ENCODE measurements at regions not wholly inside any gene's neighbourhood (a gene's known extent, or its start where the extent isn't known, plus 50 kb on each side); places are given as distances from the start of the nearest gene placed in this dataset.

- Histone ChIP-seq H3K27me3 (no peaks in the 10 kb centered on the region), H3K27ac (no peak overlapping the region), H3K4me1 (no peaks in the 10 kb centered on the region), H3K4me3 (no peak overlapping the region), H3K9me3 (no peaks in the 10 kb centered on the region), H3K36me3 (replicated peaks in 1 of 2; ENCODE audit: insufficient read depth in 1 of 2, low read depth in 2 of 2) (no peaks in the 10 kb centered on the region)
- intact Hi-C loops (cut with DNase I): no loop called here
- WGBS, 2 donors: 61 to 68% methylated on average over 3 of the region's 3 CpGs
- ATAC-seq (no peak), DNase-seq (no peak)
- TF ChIP-seq, protein P1, sequence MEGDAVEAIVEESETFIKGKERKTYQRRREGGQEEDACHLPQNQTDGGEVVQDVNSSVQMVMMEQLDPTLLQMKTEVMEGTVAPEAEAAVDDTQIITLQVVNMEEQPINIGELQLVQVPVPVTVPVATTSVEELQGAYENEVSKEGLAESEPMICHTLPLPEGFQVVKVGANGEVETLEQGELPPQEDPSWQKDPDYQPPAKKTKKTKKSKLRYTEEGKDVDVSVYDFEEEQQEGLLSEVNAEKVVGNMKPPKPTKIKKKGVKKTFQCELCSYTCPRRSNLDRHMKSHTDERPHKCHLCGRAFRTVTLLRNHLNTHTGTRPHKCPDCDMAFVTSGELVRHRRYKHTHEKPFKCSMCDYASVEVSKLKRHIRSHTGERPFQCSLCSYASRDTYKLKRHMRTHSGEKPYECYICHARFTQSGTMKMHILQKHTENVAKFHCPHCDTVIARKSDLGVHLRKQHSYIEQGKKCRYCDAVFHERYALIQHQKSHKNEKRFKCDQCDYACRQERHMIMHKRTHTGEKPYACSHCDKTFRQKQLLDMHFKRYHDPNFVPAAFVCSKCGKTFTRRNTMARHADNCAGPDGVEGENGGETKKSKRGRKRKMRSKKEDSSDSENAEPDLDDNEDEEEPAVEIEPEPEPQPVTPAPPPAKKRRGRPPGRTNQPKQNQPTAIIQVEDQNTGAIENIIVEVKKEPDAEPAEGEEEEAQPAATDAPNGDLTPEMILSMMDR (IDR thresholded peaks at IDR 0.05): no peak
- TF ChIP-seq POLR2A (IDR thresholded peaks at IDR 0.05): no peak
Observed at GRCh38 chr4:180925805-180926204, 1317.4 kb upstream of the TENM3 start.

GRCh38 chr4:180926277-180926676 is 1316.9 kb upstream of the TENM3 start:
- DNase-seq (no peak), ATAC-seq (no peak)
- Histone ChIP-seq H3K27me3 (no peaks in the 10 kb centered on the region), H3K4me3 (no peak overlapping the region), H3K27ac (no peak overlapping the region), H3K9me3 (no peaks in the 10 kb centered on the region), H3K36me3 (replicated peaks in 1 of 2; ENCODE audit: insufficient read depth in 1 of 2, low read depth in 2 of 2) (no peaks in the 10 kb centered on the region), H3K4me1 (no peaks in the 10 kb centered on the region)
- WGBS, 2 donors: 16 to 19% methylated on average over 1 of the region's 1 CpG
- TF ChIP-seq POLR2A (IDR thresholded peaks at IDR 0.05): no peak
- TF ChIP-seq, protein P1 (IDR thresholded peaks at IDR 0.05): no peak
- intact Hi-C loops (cut with DNase I): no loop called here

DNA sequence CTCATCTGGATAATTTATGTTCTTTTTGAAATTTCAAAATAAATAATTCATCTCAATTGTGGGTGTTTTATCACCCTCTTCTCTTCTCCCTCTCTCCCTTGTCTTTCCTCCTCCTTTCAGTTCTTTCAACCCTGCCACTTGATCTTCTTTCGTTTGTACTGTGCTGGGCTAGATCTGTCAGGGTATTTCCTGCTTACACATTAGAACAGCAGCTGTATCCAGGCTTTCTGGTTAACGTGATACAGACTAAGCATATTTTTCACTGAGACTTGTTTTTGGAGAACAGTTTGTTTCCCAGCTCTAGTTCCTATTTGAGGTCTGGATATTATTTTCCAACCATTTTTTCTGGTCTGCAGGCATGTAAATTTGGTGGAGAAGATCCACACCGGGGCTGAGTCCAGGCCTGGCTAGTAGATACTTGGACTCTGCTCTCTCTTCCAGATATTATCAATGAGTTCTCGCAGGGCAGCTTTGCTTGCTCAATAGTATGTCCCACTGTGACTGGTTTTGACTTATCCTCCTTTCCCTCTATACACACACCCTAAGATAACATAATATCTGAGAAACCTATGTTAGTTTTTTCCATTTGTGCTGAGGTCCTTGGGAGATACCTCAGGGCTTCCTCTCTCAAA is 1310.7 kb upstream of the TENM3 start:
- no peak for ATAC-seq
- Histone ChIP-seq H3K4me1 (no peaks in the 10 kb centered on the region), H3K4me3 (no peak overlapping the region), H3K36me3 (replicated peaks in 1 of 2; ENCODE audit: insufficient read depth in 1 of 2, low read depth in 2 of 2) (no peaks in the 10 kb centered on the region), H3K27ac (no peak overlapping the region), H3K27me3 (no peaks in the 10 kb centered on the region), H3K9me3 (no peaks in the 10 kb centered on the region)
- no peak for TF ChIP-seq POLR2A (IDR thresholded peaks at IDR 0.05)
- TF ChIP-seq, protein P1 (IDR thresholded peaks at IDR 0.05): no peak
- no peak for DNase-seq
- 23 to 26% methylated on average over 4 of the region's 4 CpGs for WGBS, 2 donors
- intact Hi-C loops (cut with DNase I): no loop called here

- H3K27me3 ChIP-seq: no peaks in the 10 kb centered on the region
- no peaks in the 10 kb centered on the region for H3K4me1 ChIP-seq
- no peaks in the 10 kb centered on the region for H3K9me3 ChIP-seq
- ATAC-seq (no peak), DNase-seq (no peak)
- TF ChIP-seq, protein P1 (IDR thresholded peaks at IDR 0.05): no peak
- no peak for TF ChIP-seq POLR2A (IDR thresholded peaks at IDR 0.05)
- H3K4me3 ChIP-seq: no peak overlapping the region
- no peaks in the 10 kb centered on the region for H3K36me3 ChIP-seq (replicated peaks in 1 of 2; ENCODE audit: insufficient read depth in 1 of 2, low read depth in 2 of 2)
- H3K27ac ChIP-seq: no peak overlapping the region
- 39 to 45% methylated on average over 3 of the region's 3 CpGs for WGBS, 2 donors
- intact Hi-C loops (cut with DNase I): no loop called here
Observed at GRCh38 chr4:180937083-180937482, 1306.1 kb upstream of the TENM3 start.

DNA sequence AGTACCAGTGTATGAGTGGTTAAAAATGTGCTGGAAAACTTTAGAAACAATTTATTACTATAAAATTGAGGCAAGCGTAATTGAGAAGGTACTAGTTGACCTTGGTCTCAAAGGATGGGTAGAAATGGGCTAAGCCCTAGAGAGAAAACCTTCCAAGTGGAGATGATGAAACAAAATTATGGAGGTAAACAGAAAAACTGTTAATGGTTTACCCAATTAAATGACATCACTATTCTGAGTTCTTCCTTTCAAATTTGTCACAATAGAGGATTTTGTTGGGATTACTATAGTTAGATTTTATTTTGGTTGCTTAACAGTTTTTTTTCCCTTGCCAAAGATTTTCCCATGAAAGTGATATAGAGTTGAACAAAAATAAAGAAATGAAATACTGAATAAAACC is 1302.5 kb upstream of the TENM3 start:
- TF ChIP-seq, protein P1 (IDR thresholded peaks at IDR 0.05): no peak
- TF ChIP-seq POLR2A (IDR thresholded peaks at IDR 0.05): no peak
- Histone ChIP-seq H3K27ac (no peak overlapping the region), H3K4me1 (no peaks in the 10 kb centered on the region), H3K27me3 (no peaks in the 10 kb centered on the region), H3K36me3 (replicated peaks in 1 of 2; ENCODE audit: insufficient read depth in 1 of 2, low read depth in 2 of 2) (no peaks in the 10 kb centered on the region), H3K9me3 (no peaks in the 10 kb centered on the region), H3K4me3 (no peak overlapping the region)
- ATAC-seq (no peak), DNase-seq (no peak)
- WGBS, 2 donors: 52 to 53% methylated on average over 1 of the region's 1 CpG
- intact Hi-C loops (cut with DNase I): no loop called here
